ENCODE measurements at regions not wholly inside any gene's neighbourhood (a gene's known extent, or its start where the extent isn't known, plus 50 kb on each side); places are given as distances from the start of the nearest gene placed in this dataset.

DNA sequence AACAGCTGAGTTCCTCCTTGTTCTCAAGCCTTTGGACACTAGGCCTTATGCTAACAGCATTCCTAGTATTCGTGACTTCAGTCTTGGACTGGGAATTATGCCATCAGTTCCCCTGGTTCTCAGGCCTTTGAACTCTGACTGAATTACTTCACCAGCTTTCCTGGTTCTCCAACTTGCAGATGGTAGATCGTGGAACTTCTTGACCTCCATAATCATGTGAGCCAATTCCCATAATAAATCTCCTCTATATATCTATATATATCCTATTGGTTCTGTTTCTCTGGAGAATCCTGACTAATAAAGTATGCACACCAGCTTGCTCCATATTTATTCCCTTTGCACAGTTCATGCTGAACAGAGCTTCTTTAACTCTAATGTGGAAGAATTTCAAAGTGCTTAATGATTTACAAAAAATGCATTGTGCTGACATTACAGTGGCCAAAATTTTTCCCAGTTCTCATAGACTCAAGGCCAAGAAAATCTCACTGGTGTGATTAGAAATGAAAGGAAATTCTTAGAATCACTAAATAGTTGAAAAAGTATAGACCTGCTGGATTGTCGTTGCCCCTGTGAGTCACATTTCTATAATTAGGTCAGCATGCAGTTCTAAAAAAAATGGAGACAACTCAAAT lies 462.9 kb upstream of the ADAMTS5 start:
- DNase-seq (ENCODE audit: low read depth in 2 of 2), result no peak

DNA sequence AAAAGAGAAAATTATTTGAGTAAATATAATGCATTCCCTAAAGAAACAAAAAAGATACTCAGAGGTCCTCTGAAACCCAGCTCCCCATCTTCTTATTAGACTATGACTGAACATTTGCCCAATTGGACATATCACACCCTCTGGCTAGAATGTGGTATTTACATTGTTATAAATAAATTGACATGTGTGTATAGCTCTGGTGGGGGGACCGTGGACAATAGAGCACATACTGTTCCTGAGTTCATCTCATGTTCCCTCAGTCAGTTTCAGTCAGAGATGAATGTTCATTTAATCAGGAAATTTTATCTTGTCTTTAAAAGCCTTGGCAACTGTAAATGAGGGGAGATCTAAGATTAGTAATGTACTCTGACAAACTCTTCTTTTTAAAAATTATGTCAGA lies 459.3 kb upstream of the ADAMTS5 start:
- DNase-seq (ENCODE audit: low read depth in 2 of 2), result no peak

DNA sequence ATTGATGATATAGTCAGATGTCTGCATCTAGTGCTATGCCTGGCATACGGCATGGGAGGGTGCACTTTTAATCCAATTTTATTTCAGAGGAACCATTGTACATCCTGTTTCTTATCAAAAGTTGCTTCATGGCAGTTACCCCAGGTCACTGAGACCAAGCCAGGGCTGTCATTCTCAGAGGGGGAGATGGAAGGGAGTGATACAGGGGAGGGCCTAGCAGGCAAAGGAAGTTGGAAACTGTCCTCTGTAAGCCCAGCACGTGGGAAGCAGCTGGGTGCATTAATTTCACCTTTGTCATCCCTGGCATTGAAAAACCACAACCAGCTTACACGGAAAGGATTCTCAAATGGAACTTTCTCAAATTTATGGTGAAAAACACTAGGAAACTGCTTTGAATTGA lies 458.7 kb upstream of the ADAMTS5 start:
- DNase-seq (ENCODE audit: low read depth in 2 of 2), result no peak

DNA sequence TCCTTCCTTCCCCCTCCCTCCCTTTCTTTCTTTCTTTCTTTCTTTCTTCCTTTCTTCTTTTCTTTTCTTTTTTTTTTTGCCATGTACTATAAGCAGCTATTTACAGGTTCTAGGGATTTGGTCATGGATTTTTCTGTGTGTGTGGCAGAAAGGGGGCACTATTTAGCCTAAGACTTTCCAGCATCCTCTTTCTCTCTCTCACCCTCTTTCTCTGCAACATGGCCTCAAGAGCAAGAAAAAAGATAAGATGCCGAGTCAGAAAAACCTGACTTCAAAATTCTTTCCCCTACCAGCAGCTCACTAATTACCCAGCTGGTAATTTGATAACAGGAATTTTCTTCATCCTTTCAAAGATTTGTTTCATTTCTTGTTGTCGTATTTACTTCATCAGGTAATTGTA lies 458.3 kb upstream of the ADAMTS5 start:
- no peak for DNase-seq (ENCODE audit: low read depth in 2 of 2)

DNA sequence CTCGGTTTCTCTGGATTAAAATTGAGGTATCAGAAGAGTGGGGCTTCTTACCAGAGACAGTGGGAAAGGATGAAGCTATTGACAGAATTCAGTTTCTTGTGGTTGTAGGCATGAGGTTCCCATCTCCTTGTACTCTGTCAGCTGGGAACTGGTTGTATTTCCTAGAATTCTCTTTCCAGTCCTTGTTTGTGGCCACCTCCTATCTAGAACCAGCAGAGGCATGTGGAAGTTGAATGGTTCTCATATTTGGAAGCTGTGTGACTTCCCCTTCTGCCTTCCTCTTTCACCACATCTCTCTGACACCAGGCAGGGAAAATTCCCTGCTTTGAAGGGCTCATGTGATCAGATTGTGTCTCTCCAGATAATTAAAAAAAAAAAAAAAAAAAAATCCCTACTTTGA lies 457.7 kb upstream of the ADAMTS5 start:
- DNase-seq (ENCODE audit: low read depth in 2 of 2), result no peak

DNA sequence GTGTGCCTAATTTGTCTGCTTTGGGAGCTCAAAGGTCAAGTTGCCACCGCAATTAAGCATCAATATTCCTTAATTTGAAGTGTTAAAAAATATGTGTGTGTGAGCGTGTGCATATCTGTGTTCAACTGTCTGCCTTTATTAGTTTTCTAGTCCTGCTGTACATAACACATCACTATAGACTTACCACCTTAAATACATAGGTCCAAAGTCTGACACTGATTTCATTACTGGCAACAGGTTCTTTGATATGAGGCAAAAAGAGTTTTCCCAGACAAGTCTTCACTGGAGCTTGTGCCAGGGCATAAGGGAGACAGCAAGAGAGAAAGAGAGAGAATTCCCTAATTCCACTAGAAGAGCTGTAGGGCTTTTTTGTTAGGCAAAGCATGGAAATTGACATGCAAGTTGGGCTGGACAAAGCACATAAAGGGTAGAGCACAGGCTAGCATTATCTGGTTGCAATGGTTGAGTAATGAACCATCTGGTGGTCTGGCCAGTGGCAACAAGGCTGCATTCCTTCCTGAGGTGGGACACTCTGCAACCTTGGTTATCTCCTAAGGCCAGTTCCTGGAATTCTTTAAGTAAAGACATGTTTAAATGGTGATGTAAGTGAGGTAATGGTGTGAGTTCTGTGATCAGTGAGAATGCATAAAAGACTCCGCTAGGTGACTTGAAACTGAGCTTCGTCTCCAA lies 457.2 kb upstream of the ADAMTS5 start:
- no peak for DNase-seq (ENCODE audit: low read depth in 2 of 2)

DNA sequence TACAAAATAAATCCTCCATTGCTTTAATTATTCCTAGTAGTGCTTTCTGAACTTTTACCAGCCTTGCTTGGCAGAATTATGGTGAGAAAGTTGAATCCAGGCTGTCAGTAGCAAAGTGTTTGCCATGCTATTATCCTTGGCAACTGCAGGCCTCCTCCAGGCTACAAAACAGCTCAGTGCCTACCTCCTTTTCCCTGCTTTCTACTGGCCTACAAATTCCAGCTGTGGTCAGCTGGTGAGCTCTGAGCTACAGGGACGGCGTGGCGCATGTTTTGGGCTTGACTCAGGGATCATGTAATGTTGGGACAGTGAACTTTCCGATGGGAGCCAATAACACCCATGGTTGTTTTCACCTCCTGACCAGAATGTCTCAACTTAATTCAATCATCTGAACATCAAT lies 456.1 kb upstream of the ADAMTS5 start:
- DNase-seq (ENCODE audit: low read depth in 2 of 2), result no peak

DNA sequence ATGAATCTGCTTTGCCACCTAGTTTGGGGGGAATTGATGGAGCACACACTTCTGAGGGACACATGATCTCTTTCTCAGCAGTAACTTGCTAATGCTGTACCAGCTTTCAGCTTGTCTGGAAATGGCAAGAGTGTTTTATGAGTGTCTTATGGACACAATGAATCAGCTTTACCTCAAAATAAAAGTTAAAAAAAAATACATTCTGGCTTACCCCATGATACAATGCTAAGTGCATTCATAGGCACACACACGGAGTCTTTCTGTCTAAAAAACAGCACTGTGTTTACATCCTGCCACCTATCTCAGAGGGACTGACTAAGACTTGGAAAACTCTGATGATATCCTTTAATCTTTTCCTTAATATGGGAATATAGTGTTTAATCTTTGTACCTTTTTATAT lies 455.5 kb upstream of the ADAMTS5 start:
- DNase-seq (ENCODE audit: low read depth in 2 of 2), result no peak

DNA sequence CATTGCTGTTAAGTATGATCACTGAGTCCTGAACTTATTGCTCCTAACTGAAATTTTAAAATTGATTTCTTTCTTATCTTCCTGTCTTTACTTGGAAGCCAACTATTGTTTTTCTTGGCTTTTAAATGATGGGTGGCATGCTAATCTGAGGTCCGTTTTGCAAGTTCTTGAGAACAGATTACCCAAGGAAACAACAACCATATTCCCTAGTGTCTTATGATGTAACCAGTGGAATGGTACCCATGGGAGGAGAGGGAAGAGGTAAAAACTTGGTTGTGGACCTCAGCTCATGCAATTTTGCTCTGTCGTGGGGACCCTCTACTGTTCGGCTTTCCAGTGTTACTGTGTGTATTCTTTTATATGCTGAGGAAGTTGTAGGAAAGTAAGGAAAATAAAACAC lies 454.8 kb upstream of the ADAMTS5 start:
- DNase-seq (ENCODE audit: low read depth in 2 of 2), result no peak

DNA sequence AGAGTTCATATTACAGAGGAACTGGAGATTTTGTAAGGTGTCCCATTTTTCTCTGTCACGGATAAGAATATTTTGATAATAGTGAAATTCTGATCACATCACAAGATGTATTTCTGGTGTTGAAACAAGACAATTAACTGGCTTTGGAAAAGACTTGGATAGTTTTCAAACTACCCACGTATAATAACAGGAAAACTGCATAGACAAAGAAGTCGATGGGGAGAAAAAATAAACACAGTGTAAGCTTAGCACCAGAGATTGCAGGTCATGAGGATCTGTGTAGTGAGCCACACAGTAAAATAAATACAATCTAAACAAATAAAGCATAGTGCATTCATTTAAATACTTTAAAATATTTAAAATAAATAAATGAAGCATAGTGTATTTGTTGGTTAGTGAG lies 452.3 kb upstream of the ADAMTS5 start:
- DNase-seq (ENCODE audit: low read depth in 2 of 2), result no peak

DNA sequence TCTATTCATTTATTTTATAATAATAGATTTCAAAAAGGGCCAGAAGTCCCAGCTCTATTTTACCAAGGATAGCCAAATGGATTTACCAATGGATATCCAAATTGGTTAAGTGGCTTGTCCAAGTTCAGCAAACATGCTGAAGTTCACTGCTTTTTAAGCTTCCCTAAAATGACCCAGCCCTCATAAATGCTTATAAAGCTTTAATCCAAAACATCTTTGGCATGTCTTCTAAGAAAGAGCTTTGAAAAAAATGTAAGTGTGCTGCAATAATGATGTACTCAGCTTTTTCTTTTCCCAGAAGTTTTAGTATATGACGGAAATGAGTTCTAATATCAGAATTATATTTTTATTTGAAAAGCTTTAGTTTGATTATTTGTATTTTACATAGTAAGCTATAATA lies 451.5 kb upstream of the ADAMTS5 start:
- no peak for DNase-seq (ENCODE audit: low read depth in 2 of 2)

DNA sequence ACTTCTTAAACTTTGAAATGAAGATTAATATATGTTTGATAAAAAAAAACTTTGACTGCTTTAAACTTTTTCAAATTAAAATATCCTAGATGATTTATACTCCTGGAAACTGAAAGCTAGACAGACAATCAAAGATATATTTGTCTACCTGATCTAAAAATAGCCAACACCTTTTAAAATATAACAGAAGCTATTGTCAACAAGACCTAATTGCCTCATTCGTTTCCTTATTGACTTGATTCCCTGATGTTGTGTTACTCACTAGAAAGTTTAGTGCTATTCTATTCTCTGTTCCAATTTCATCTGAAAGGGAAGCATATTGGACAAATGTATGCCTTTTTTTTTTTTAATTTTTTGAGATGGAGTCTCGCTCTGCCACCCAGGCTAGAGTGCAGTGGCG lies 445.6 kb upstream of the ADAMTS5 start:
- no peak for DNase-seq (ENCODE audit: low read depth in 2 of 2)

DNA sequence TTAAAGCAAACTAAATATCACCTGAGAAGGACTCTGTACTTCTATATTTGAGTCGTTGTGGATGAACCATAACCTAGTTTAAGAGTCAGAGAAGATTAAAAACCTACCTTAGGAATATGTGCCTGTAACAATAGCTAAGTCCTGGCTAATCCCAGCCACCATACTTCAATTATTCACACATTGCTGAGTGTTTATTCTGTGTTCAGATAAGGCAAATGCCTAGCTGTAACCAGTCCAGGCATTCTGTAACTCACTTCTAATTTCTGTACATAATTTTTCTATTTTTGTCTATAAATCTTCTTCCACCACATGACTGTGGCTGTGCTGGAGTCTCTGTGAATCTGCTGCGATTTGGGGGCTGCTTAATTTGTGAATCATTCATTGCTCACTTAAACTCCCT lies 441.9 kb upstream of the ADAMTS5 start:
- no peak for DNase-seq (ENCODE audit: low read depth in 2 of 2)

DNA sequence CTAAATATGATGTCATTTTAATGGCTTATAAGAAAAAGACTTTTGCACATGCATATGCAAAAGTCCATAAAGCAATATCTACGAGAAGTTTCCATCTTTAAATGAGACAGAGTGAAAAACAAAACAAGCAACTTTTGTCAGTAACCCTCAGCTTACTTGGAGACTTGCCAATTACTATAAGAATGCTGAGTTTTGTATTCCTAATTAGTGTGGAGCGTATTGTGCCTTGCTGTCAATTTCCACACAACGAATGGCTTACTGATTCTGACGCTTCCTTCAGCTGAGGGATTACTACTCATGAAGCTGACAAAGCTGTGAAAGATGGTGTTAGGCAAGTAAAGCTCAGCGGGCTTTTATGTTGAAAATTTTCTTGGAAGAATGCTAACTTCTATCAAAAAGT lies 440.4 kb upstream of the ADAMTS5 start:
- DNase-seq (ENCODE audit: low read depth in 2 of 2), result no peak

DNA sequence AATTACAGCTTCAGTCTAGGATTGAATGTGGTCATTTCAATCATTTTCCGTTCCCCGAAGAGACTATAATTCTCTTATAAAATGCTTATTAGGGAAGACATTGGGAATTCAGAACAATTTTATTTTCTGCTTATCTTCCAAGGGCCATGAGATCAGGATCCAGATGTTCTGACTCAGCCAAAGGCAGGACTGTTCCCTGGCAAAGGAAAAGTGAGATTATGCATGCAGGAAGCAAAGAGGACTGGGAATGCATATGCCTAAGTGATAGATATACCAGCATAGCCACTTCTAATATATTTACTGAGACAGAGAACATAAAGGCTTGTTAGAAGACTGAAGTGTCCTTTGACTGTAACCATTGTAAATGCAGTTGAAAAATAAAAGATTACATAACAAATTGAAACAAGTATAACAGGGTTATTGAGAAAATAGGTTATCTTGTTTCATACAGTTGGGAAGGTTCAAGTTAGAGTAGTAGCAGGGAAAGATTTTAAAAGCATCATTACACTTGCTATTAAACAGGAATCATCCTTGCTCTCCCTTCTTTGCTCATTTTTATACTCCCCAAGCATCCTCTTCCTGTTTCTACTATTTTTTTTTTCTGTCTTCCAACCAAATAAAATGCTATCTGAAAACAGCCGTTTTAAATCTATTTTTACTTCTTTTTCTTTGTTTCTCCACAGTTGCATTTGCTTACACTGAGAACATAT lies 439.6 kb upstream of the ADAMTS5 start:
- DNase-seq (ENCODE audit: low read depth in 2 of 2), result no peak

DNA sequence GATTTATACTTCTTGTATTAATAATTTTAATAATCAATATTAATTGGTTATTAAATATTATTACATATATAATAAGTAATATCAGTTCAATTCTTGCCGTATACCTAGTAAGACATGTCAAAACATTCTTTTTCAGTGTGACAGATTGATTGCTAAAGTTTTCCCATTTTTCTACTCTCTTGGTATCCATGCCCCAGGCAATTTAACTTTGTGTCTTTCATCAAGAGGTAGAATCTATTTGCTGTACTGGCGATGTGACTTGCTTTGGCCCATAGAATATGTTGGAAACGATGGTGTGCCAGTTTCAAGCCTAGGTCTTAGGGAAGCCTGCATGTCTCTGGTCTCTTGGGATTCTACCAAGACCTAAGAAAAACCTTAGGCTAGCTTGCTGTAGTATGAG lies 436.1 kb upstream of the ADAMTS5 start:
- no peak for DNase-seq (ENCODE audit: low read depth in 2 of 2)

DNA sequence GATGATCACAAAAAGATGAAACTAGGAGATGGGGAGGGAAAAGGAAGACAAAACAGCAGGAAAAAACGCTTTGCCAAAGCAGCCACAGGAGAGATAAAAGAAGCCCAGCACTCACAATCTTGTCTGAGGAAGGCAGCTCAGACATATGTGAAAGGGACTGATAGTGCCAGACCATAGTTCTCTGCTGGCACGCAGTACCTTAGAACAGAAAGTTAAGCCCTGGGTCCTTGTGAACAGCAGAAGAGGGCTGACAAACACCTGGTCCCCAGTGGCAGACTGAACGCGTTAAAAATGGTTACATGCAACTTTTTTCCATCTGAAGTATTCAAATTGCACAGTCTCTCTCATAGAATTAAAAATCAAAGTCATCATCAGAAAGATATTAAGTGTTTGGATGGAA lies 433.2 kb upstream of the ADAMTS5 start:
- DNase-seq (ENCODE audit: low read depth in 2 of 2), result no peak

DNA sequence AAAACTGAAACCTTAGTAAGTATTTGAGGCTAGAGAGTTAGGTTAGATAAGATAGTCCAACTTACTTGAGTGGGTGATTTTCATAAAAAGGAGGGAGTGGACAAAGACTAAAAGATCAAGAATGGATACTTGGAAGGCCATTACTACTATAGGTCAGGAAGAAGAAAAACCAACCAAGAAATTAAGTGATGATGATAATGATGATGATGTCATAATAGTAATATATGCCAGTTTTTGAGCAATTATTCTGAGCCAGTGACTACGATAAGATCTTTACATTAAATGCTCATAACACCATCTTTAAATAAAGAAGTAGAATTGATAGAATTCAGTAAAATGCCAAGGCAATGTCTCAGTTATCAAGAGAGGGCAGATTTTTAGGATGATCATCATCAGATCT lies 430.7 kb upstream of the ADAMTS5 start:
- DNase-seq (ENCODE audit: low read depth in 2 of 2), result no peak

DNA sequence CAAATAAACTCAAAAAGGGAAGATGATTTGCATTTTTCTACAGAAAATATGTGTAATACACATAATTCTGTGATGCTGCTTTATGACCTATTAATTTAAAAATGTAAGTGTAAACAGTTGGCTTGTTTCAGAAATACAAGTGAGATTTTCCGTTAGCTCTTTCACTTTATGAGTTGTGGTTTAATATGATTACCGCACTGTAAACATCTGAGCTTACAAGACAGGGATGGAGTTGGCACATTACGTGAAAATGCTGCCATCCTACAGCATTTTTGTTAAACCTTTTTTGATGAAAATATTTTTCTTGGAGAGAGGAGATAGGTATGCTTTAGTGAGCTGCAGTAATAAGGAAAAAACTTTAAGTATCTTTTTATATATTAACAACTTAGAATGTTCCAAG lies 426.8 kb upstream of the ADAMTS5 start:
- DNase-seq (ENCODE audit: low read depth in 2 of 2), result no peak

DNA sequence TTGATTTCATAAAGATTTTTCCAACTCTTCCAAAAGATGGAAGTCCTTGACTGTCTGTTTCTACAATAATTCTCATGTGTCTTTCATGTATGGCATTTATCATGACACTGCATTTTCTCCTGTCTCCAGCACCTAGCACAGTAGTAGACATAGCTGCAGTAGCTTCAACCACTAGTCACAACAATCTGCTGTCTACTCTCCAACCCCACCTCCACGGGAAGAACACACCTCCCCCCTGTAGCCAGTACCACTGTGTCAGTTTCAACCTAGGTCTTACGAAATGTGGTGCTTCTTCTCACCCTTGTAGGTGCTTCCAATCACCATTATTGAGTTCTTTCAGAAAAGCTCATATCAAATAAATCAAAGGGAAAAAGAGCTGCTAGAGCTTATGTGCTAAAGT lies 425.1 kb upstream of the ADAMTS5 start:
- DNase-seq (ENCODE audit: low read depth in 2 of 2), result no peak

DNA sequence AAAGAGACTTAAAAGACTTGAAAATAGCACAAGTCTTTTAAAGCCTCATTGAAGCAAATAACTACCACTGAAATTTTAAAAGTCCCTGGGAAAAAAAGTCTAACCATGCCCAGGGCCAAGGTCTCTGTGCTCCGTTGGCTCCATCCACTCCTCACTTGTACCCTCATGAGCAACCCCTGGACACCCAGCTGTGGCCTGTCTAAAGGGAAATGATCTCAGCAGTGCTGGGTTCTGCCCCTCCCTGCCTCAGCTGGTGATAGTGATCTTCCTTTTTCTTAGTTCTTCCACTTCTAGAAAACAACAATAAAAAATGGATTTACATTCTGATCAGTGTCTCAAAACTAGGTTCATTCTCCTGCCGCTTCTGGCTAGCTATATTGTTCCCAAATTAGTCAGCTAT lies 423.5 kb upstream of the ADAMTS5 start:
- DNase-seq (ENCODE audit: low read depth in 2 of 2), result no peak

DNA sequence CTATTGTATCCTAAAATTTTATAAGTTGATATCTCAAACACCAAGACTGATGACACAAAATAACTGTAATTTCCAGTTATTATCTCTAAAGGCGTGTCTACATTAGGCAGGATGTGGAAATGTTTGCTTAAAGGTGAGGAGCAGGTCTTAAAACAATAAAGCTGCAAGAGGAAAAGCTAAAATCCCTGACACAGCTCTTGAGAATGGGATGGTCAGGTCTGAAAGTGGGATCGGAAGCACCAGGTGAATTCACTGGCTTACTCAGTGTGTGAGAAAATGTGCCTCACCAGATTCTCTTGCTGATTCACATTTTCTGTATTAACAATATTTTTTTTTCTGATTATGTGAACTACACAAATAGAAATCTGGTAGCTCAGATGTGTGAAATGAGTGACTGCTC lies 421.9 kb upstream of the ADAMTS5 start:
- DNase-seq (ENCODE audit: low read depth in 2 of 2), result no peak

DNA sequence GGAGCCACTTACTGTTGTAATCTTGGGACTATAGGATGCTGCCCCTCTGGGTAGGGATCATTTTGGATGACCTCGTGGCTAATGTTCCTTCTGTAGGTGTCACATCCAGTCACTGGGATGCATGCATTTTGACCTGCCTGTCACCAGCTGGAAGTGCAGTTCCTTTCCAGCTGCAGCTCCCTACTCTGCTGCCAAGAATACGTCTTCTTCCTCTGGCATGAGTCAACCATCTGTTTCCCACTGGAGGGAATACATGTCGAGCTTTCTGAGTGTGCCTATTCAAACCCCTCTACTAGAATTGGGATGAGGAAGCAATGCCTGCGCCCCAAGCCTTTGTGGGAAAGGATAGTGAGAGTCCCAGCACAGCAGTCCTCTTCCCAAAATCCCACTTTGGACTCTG lies 415.5 kb upstream of the ADAMTS5 start:
- DNase-seq (ENCODE audit: low read depth in 2 of 2), result no peak
